HG03354 (cell line): ENCODE measurements at regions not wholly inside any gene's neighbourhood (a gene's known extent, or its start where the extent isn't known, plus 50 kb on each side); places are given as distances from the start of the nearest gene placed in this dataset.

Experiments used
- ATAC-seq: cut with Tn5 transposase; IDR thresholded peaks from one replicate; pipeline ENCODE4 v1.9.1; 2021; ENCODE audit warnings: mild to moderate bottlenecking; ENCODE audit not compliant: unreplicated experiment, poor library complexity, severe bottlenecking

DNA sequence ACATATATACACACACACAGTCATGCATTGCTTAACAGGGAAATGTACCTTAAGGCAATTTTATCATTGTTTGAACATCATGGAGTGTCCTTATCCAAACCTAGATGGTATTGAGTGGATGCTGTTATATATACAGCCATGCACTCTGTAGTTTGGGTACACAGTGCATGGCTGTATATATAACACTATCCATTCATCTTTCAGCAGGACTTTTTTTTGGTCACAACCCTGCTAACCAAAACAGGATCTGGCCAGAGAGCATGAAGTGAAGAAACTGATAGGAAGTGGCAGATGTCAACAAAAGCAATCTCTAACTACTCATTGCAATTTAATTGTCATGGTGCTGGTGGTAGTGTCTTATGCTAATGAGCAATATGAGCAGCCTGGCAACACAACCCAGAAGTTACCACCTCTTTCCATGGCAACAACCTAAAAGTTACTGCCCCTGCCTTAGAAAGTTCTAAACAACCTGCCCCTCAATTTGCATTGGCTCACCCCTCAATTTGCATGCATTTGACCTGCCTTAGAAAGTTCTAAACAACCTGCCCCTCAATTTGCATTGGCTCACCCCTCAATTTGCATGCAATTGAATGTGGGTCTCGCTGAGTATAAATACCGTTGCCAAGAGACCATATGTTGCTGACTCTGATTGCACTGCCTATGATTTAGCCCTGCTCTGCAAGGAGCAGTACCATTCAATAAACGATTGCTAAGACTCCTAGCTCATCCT is 434.9 kb downstream of the DSEL start:
- ATAC-seq: no peak

GRCh38 chr18:67080601-67081000 is 435.9 kb downstream of the DSEL start:
- no peak for ATAC-seq

DNA sequence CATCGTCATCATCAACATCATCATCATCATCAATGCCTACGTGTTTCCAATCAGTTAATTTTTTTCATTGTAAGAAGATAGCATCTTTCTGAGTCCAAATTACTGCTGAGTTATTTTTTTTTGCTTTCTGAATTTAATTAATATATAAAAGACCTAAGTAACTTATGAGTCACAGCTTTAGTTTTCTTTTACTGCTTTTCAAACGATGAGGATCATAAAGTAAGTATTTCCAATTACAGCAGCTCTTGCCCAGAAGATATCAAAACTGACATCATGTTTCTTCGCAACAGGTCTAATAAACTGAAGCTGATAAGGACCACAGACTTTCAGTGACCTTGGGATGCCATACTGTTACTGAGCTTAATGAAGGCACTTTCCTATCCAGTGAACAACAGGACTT is 442.2 kb downstream of the DSEL start:
- ATAC-seq: no peak

DNA sequence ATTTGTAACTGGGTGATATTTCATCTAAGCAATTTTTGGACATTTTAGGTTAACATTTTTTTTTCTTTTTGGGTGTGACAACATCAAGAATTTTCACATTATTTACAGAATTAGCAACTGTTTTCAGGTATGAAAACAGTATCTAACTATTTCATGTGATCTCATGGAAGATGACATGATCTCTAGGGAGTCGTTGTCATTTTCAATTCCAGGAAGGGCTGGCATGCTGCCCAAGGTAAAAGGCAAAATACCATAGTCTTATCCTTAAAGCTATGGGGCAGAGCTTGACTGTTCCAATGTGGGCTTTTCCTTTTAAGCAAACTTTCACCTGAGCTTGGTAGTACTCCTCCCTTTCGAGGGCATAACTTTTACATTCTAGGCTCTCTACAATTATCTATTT is 443.7 kb downstream of the DSEL start:
- ATAC-seq: no peak

GRCh38 chr18:67068608-67069007 is 447.9 kb downstream of the DSEL start:
- no peak for ATAC-seq

GRCh38 chr18:67047334-67047733 is 443.4 kb upstream of the CDH19 start:
- ATAC-seq: no peak

DNA sequence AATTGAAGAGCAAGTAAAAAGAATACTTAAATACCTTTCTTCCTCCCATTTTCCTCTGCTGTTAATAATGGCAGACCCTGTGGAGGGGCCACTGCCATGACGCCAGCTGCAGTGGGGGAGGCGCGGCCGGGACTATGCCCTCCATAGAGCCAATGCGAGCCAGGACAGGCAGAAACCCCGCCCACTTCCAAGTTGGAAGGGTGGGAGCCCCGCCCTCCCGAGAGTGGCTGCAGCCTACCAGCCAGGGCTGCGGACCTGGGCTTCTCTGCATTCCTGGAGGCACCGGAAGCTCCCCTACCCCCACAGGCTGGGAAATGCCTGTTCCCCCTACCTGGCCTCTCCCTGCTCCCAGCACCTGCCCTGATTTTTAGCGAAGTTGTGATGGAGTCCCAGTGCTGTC is 439.4 kb upstream of the CDH19 start:
- no peak for ATAC-seq

- no peak for ATAC-seq
Observed at GRCh38 chr18:67041334-67041733, 437.4 kb upstream of the CDH19 start.

- ATAC-seq: no peak
Observed at GRCh38 chr18:67035026-67035425, 431.1 kb upstream of the CDH19 start.

DNA sequence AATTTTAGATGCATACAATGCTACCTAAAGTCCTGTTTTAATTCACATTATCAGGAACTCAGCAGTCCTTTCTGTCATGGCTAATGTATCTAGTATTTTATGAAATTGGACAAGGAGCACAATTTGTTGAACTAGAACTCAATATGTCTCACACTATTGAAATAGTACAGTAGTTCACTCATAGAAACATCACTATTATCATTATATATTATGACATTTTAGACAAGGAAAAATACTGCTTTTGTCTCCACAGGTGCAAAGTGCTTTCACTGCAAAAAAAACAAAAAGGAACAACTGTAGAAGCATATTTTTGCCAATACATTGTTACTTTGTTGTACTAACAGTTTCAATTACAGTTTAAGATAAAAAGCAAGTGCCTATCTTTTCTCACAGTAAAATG is 419.2 kb upstream of the CDH19 start:
- no peak for ATAC-seq

DNA sequence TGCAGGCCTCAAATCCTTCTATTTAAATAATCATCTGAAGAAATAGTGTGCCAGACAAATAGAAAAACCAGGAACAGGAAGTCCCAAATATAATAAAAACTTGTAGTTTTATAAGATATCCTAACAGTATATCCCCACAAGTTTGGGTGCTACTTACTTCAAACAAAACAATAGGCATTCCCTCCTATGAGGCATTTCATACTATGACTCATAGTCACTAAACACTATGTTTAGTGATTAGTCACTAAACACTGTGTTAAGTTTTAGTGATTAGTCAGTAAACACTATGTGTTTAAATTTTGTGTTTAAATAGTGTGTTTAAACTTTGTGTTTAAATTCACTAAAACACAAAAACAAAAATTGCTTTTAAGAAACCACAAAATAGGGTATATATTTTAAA is 407.0 kb upstream of the CDH19 start:
- no peak for ATAC-seq

- no peak for ATAC-seq
Observed at GRCh38 chr18:67007999-67008398, 404.1 kb upstream of the CDH19 start.

- ATAC-seq: no peak
Observed at GRCh38 chr18:67007085-67007484, 403.2 kb upstream of the CDH19 start.

GRCh38 chr18:67001052-67001451 is 397.2 kb upstream of the CDH19 start:
- no peak for ATAC-seq

GRCh38 chr18:66999003-66999402 is 395.1 kb upstream of the CDH19 start:
- no peak for ATAC-seq

DNA sequence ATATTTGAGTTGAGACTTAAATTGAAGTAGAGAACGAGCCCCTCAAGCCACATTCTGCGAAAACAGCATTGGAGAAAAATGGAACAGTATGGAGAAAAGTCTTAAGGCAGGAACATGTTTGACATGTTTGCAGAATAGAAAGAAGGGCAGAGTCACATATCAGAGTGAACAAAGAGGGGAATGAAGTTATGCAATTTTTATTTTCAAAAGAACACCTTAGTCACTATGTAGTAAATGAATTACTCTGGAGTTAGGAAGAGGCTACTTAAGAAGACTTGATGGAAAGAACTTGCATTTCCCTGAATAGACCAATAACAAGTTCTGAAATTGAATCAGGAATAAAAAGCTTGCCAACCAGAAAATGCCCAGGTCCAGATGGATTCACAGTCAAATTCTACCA is 391.4 kb upstream of the CDH19 start:
- no peak for ATAC-seq

GRCh38 chr18:66994790-66995189 is 390.9 kb upstream of the CDH19 start:
- ATAC-seq: no peak

- no peak for ATAC-seq
Observed at GRCh38 chr18:66993492-66993891, 389.6 kb upstream of the CDH19 start.

DNA sequence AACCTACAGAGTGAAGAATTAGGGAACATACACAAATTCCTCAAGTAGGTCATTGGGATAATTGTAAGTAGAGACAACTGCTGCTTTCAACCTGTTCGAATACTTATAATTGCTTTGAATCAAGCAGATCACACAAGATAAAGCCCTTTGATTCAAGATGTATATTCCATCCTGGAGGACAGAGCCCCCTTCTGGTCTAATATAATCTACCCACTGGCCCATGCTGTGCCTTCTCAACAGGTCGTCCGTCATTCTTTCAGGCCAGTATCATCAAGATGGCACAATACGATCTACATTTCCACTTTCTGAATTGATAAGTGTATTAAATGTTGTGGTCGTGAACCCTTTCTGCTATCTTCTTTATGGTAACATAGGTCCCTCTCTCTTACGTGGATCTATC is 387.0 kb upstream of the CDH19 start:
- ATAC-seq: no peak

GRCh38 chr18:66979009-66979408 is 375.1 kb upstream of the CDH19 start:
- no peak for ATAC-seq

- no peak for ATAC-seq
Observed at GRCh38 chr18:66972681-66973080, 368.8 kb upstream of the CDH19 start.

DNA sequence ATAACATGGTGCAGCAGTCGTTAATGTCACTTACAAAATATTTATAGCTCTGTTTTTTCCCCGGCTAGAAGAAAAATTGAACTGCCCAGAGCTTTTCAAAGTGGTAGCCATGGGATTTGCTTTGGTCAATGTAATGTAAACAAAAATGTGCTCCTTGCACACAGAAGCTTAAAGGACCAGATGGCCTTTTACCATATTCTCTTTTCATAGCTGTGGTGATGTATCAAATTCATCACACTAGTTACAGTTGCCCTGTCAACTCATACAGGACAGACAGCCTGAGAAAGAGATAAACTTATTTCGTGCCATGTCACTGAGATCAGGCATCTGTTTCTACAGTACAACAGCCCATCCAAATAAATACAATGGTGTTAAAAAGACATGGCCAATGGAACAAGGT is 368.1 kb upstream of the CDH19 start:
- ATAC-seq: no peak
